ENCODE measurements at regions not wholly inside any gene's neighbourhood (a gene's known extent, or its start where the extent isn't known, plus 50 kb on each side); places are given as distances from the start of the nearest gene placed in this dataset.

DNA sequence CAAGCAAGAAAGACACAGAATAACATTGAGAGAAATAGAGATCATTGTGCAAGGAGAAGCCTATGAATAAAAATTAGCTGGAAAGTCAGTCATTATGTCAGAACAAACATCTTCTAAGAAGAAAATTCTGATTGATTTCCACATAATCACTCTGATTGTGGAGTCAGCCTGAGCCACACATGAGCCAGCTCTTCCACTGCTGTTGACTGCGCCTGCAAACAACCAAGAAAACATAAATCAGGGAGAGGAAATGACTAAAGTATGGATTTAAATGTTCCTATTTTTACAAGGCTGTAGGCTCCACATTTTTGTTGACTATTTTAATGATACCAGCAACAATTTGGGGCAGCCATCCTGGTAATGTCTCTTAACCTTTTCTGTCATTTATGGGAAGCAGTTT lies 962.3 kb downstream of the EFNB2 start:
- no peak for DNase-seq

DNA sequence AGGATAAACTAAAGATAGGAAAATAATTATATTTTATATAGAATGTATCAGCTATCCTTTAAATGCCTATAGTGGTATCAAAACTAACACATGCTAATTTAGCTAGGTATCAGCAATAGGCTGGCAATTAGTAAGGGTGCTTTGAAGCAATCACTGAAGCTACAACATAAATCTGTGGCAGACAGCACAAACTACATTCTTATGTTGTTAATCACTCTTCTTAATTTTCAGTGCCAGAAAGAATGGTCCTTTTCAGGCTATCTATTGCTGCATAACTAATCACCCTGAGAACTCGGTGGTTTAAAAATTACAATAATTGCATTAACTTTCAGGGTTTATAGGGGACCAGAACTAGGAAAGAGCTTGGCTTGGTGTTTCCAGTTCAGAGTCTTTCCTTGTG lies 963.1 kb downstream of the EFNB2 start:
- no peak for DNase-seq

DNA sequence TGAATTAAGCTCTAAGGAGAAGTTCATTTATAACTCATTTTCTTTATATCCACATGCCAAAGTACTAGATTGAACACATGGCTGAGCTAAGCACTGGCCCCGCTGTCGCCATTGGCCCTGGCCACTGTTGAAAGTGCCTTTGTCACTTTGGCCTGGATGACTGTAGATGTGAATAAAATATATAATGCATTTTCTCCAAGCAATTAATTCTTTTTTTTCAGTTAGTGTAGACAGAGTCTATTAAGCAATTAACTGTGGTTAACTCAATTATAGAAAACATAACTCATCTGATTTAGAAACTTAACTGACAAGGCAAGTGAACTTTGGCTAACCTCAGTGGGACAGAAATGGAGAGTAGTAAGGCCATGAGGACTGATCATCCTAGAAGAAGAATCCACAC lies 965.6 kb downstream of the EFNB2 start:
- no peak for DNase-seq

DNA sequence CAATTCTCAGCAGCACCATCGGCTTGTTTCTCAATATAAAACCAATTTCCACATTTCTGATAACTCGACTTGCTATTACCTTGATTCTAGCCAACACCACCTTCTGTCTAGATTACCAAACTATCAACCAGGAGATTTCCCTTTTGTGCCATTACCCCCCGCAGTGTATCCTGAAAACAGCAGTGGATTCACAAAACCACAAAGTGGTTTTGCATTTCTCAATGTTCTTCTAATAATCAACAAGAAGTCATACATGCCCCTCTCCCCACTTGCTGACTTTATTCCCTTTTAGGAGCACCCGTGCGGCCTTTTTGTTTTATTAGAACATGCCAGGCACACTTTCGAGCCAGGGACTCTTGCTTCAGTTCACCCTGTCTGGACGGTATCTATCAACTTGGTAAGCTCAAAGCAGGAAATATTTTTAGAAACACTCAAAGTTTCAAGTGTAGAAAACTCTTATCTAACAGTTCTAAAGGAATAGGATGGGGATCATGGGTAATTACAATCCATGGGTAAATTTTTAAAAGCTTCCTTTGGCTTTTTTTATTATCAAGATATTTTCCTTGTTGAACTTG lies 967.4 kb downstream of the EFNB2 start:
- DNase-seq: no peak

- DNase-seq: no peak
Observed at GRCh38 chr13:105565136-105565727, 970.2 kb downstream of the EFNB2 start.

DNA sequence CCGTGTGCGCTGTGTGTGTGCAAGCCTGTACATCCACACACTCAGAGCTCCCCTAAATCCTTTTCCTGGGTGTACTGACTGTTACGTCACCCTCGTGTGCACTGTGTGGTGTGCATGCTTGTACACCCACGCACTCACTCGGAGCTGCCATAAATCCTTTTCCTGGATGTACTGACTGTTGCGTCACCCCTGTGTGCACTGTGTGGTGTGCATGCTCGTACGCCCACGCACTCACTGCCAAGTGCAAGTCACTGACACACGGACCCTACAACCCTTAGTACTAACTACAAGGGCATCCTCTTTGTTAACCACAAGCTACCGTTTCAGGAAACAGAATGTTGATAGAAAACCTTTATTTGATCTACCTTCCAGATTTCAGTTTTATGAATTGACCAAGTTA lies 983.4 kb downstream of the EFNB2 start:
- DNase-seq: no peak

GRCh38 chr13:105547851-105548250 lies 987.6 kb downstream of the EFNB2 start:
- DNase-seq: no peak

GRCh38 chr13:105545811-105546210 lies 989.7 kb downstream of the EFNB2 start:
- DNase-seq: no peak

DNA sequence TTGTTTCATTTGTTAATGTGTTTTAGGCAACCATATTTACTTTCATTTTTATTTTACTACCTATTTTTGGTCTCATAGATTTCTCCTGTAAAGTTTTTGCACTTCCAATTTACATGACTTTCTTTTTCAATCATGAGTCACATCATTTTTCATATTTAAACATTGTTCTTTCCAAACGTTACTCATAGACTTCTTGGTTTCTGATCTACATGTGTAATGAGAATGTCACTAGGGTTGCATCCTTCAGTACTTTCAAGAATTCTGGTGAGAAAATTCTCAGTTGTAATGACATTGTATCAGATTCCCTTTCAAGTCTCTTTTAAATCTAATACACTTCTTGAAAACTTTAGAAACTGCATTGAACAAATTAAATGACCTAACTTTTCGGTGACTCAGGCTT lies 991.7 kb downstream of the EFNB2 start:
- DNase-seq: no peak

DNA sequence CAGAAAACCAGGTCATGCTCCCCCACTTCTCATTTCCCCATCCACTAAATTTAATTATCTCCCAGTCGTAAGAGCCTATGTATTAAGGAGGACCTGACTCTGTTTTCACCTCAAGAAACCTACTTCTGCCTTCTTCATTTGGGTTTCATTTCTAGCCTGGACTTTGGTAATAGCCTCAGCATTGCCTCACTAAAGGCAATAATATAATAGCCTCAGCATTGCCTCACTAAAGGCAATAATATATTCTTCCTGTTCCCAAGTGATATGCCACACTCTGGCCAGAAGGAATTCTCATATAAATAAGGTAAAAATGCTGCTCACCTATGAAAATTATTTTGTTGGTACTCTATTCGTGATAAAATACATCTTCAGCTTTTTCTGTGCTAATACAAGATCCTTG lies 993.9 kb downstream of the EFNB2 start:
- no peak for DNase-seq

DNA sequence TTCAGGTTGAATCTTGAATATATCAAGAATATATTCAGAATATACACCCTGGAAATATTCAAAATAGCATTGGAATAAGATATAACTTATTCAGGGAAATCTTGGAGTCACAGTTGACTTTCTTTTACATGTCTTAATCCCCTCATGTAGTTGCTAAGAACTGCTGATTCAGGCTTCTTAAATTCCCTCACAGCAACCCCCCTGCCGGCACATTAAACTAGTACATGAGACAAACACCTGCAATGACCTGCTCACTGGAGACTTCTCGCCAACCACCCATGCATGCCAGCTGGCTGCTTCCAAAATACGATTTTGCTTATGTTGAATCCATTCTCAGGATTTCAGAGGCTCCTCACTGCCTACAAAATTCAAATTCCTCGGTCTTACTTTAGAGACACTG lies 997.1 kb downstream of the EFNB2 start:
- no peak for DNase-seq

DNA sequence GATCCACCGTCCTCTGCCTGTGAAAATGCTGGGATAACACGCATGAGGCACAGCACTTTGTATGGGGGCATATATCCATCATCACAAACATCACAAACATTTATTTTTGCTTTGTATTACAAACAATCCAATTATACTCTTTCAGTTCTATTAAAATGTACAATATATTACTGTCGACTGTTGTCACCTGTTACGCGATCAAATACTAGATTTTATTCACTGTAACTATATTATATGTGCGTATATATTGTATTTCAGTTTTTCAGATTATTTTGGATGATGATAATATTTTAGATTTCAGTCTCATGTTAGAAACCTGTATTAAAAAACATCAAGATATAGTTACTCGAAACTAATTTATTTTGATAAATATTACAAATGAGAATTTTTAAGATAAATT lies 998.3 kb downstream of the EFNB2 start:
- no peak for DNase-seq

GRCh38 chr13:105530468-105530867 lies 1005.0 kb downstream of the EFNB2 start:
- DNase-seq: no peak

DNA sequence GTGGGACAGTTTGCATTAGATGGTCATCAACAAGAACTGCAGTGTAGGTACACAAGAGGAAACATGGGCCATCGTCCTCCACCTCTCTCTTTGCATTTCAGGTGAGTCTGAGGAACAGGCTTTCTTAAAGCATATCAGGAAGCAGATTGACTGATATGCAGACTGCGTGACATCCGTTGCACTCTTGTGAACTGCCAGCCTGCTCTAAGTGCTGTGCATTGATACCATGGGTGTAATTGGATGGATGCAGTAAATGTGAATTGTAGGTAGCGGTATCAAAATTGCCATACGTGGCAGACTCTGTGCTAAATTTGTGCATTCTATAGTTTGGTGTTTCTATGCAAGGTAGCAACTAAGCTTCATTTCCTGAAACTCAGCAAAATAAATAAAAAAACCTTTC lies 1008.3 kb downstream of the EFNB2 start:
- DNase-seq: no peak

DNA sequence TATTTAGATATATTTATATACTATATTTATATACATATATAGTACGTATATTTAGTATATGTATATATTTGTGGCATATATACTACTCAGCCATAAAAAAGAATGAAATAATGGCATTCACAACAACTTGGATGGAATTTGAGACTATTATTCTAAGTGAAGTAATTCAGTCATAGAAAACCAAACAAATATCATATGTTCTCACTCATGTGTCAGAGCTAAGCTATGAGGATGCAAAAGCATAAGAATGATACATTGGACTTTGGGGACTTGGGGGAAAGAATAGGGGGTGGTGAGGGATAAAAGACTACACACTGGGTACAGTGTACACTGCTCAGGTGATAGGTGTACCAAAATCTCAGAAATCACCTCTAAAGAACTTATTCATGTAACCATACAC lies 1015.7 kb downstream of the EFNB2 start:
- no peak for DNase-seq

GRCh38 chr13:105518086-105518485 lies 1017.4 kb downstream of the EFNB2 start:
- no peak for DNase-seq

DNA sequence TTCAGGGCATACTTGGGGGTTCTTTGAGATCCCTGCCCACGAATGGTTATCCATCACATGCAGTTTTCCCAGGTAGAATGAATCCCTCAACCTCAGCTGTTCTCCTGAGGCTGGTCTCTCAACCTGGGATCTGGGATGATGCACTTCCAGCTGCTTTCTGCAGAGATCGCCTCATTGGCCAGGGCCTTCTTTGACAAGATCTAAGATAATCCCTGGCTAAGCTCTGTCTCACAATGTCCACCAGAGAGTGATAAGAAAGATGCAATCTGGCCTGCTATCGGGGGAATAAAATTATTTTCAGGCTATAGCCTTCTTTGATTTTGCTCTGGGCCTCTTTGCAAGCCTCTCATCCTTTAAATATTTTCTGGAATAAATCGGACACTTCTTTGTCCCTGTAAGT lies 1021.1 kb downstream of the EFNB2 start:
- no peak for DNase-seq

GRCh38 chr13:105513448-105513847 lies 1022.0 kb downstream of the EFNB2 start:
- DNase-seq: no peak

- DNase-seq: no peak
Observed at GRCh38 chr13:105509981-105510762, 1025.3 kb downstream of the EFNB2 start.

DNA sequence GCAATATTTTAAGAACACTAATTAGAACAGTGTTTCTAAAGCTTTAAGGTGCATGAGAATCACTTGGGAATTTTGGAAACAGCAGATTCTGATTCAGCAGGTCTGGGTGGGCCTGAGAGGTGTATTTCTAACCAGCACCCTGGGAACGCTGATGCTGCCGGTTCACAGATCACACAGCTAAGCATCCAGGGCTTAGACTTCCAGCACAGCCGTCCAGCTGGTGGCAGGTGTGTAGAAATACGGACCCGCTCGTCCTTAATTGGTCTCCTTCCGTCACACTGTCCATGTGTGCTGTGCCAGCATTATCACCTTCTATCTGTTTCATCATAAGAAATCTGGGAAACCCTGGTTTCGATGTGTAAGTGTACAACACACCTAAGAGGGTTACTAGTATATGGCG lies 1029.0 kb downstream of the EFNB2 start:
- no peak for DNase-seq

DNA sequence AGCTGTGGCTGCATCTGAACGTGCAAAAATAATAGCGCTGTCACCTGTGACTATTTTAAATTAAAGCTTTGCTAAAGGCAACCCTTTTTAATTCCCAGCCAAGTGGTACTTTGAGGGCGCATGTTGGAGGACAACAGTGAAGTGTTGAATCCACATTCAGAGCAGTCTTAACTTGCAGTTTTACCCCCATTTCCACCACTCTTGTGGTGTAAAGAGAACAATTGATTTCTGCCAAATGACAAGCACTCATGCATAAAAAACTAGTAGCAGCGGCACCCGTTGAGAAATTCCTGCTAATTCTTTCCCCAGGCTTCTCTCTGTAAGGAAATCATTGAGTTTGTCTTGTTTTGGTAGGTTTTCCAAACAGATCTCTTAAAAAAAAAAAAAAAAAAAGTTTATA lies 1033.3 kb downstream of the EFNB2 start:
- no peak for DNase-seq

DNA sequence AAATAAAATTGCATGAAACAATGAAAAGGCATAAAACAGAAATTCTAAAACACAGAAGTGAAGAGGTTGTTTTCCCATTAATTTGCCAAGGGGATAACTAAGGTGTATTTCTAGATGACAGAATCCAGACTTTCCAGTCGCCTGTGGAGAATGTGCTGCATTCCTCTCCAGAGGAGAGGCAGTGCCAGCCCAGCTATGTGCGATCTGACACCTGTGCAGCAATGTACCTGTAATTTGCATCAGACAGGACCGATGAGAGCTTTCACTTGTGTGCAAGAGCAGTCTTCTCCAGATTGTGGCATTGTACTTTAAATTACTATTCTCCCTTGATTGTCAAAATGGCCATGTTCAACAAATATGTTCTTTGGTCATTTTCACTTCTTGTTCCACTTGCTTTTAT lies 1037.9 kb downstream of the EFNB2 start:
- DNase-seq: no peak

- DNase-seq: no peak
Observed at GRCh38 chr13:105492216-105492615, 1043.2 kb downstream of the EFNB2 start.

GRCh38 chr13:105491345-105491744 lies 1044.1 kb downstream of the EFNB2 start:
- no peak for DNase-seq

GRCh38 chr13:105485081-105485480 lies 1050.4 kb downstream of the EFNB2 start:
- no peak for DNase-seq

Measured in CD4-positive, alpha-beta T cell treated with Interleukin-6 for 4 hours (primary cell).